ENCODE measurements at regions not wholly inside any gene's neighbourhood (a gene's known extent, or its start where the extent isn't known, plus 50 kb on each side); places are given as distances from the start of the nearest gene placed in this dataset.

DNA sequence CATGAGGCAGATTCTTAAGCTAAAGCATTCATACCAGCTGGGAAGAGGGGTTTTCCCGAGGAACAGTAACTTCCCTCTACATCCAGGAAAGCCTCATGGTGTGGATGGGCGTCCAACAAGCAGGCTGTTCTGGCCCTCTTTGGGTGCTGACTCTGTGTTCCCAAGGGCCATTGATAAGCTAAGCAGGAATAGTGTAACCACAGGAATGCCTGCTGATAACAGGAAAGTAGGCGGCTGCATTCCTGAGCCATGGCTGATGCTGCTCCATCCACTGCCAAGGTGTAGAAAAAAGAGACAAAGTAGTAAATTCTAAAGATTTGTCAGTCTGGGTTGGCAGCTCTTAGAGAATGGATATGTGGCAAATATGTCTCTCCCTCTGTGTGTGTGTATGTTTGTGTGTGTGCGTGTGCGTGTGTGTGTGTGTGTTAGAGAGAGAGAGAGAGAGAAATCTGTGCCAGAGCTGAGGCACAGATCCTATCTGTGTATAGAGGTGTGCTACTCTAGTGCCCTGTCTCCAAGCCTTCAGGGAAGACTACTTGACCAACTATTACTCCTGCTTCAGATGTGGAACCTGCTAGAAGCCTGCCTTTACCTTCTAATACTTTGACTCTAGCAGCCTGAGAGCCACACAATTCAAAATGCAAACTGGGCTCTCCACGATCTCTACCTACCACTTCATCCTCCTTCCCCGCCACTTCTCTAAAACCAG, 353.1 kb upstream of the NR3C2 start:
- TF ChIP-seq, protein P1, sequence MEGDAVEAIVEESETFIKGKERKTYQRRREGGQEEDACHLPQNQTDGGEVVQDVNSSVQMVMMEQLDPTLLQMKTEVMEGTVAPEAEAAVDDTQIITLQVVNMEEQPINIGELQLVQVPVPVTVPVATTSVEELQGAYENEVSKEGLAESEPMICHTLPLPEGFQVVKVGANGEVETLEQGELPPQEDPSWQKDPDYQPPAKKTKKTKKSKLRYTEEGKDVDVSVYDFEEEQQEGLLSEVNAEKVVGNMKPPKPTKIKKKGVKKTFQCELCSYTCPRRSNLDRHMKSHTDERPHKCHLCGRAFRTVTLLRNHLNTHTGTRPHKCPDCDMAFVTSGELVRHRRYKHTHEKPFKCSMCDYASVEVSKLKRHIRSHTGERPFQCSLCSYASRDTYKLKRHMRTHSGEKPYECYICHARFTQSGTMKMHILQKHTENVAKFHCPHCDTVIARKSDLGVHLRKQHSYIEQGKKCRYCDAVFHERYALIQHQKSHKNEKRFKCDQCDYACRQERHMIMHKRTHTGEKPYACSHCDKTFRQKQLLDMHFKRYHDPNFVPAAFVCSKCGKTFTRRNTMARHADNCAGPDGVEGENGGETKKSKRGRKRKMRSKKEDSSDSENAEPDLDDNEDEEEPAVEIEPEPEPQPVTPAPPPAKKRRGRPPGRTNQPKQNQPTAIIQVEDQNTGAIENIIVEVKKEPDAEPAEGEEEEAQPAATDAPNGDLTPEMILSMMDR (IDR thresholded peaks at IDR 0.05), result no peak
- no peak for TF ChIP-seq POLR2A (IDR thresholded peaks at IDR 0.05)

Data from Peyer's patch (tissue), 4 donors.